Retina (tissue), 1 donor: ENCODE measurements at regions not wholly inside any gene's neighbourhood (a gene's known extent, or its start where the extent isn't known, plus 50 kb on each side); places are given as distances from the start of the nearest gene placed in this dataset.
"Not testable (repeated sequence)": the region's sequence is repeated elsewhere in the genome, so short reads cannot be mapped to it uniquely, and the experiment has no call there.

ENCODE experiments used
- DNase-seq: peaks from one replicate; pipeline ENCODE4 v3.0.0-alpha.2; 2016

GRCh38 chr1:65593516-65593915 lies 173.0 kb downstream of the LEPR start:
- no peak for DNase-seq

GRCh38 chr1:65595724-65596123 lies 175.3 kb downstream of the LEPR start:
- DNase-seq = no peak

GRCh38 chr1:65596768-65597167 lies 176.3 kb downstream of the LEPR start:
- no peak for DNase-seq

GRCh38 chr1:65605621-65606020 lies 185.2 kb downstream of the LEPR start:
- DNase-seq = no peak

GRCh38 chr1:65606426-65606825 lies 186.0 kb downstream of the LEPR start:
- DNase-seq = no peak

- DNase-seq = no peak
These were observed 178.8 kb upstream of the PDE4B start for GRCh38 chr1:65613884-65614283.

GRCh38 chr1:65615859-65616258 lies 176.8 kb upstream of the PDE4B start:
- no peak for DNase-seq

- not testable (repeated sequence) for DNase-seq
These were observed 171.0 kb upstream of the PDE4B start for GRCh38 chr1:65621721-65622120.

- no peak for DNase-seq
These were observed 168.8 kb upstream of the PDE4B start for GRCh38 chr1:65623895-65624294.

GRCh38 chr1:65625528-65625927 lies 167.2 kb upstream of the PDE4B start:
- DNase-seq = no peak

GRCh38 chr1:65626003-65626402 lies 166.7 kb upstream of the PDE4B start:
- no peak for DNase-seq

GRCh38 chr1:65629788-65630187 lies 162.9 kb upstream of the PDE4B start:
- DNase-seq = no peak

GRCh38 chr1:65630855-65631254 lies 161.8 kb upstream of the PDE4B start:
- DNase-seq = no peak

- DNase-seq = no peak
These were observed 160.5 kb upstream of the PDE4B start for GRCh38 chr1:65632235-65632634.

- DNase-seq = no peak
These were observed 152.6 kb upstream of the PDE4B start for GRCh38 chr1:65640046-65640445.

GRCh38 chr1:65649185-65649584 lies 143.5 kb upstream of the PDE4B start:
- DNase-seq = not testable (repeated sequence)

- DNase-seq = no peak
These were observed 142.0 kb upstream of the PDE4B start for GRCh38 chr1:65650682-65651081.

- not testable (repeated sequence) for DNase-seq
These were observed 138.2 kb upstream of the PDE4B start for GRCh38 chr1:65654526-65654925.

- not testable (repeated sequence) for DNase-seq
These were observed 135.1 kb upstream of the PDE4B start for GRCh38 chr1:65657609-65658008.

GRCh38 chr1:65658122-65658521 lies 134.6 kb upstream of the PDE4B start:
- no peak for DNase-seq

- DNase-seq = no peak
These were observed 124.3 kb upstream of the PDE4B start for GRCh38 chr1:65668368-65668767.

GRCh38 chr1:65670518-65670917 lies 122.2 kb upstream of the PDE4B start:
- no peak for DNase-seq

- DNase-seq = no peak
These were observed 118.2 kb upstream of the PDE4B start for GRCh38 chr1:65674522-65674921.

- no peak for DNase-seq
These were observed 112.9 kb upstream of the PDE4B start for GRCh38 chr1:65679773-65680172.

- DNase-seq = no peak
These were observed 111.6 kb upstream of the PDE4B start for GRCh38 chr1:65681096-65681495.
